HEK293T (cell line): ENCODE measurements at regions not wholly inside any gene's neighbourhood (a gene's known extent, or its start where the extent isn't known, plus 50 kb on each side); places are given as distances from the start of the nearest gene placed in this dataset.

ENCODE experiments used
- CTCF ChIA-PET: fragments of 350-600 bp; formaldehyde crosslinking; extraction: SDS; loops from one replicate; lab custom pipeline; 2021; ENCODE audit warnings: antibody characterized with exemption, inconsistent platforms; lab: Yijun Ruan, JAX
- POLR2A ChIA-PET: fragments of 350-600 bp; formaldehyde crosslinking; extraction: SDS; loops from one replicate; lab custom pipeline; 2020; ENCODE audit warnings: antibody characterized with exemption, inconsistent platforms; lab: Yijun Ruan, JAX
- DNase-seq: peaks from one replicate; pipeline ENCODE4 v3.0.0; 2012; ENCODE audit warnings: mixed read lengths; ENCODE audit errors: extremely low spot score
- ARNT ChIP-seq: fragments of 450-650 bp; IDR thresholded peaks from 2 replicates; pipeline ENCODE4 v1.6.1; 2017; ENCODE audit warnings: mild to moderate bottlenecking
- BHLHE40 ChIP-seq: fragments of 450-650 bp; IDR thresholded peaks from 2 replicates; pipeline ENCODE4 v1.6.1; 2016; ENCODE audit warnings: mild to moderate bottlenecking, moderate library complexity, borderline replicate concordance
- CTBP1 ChIP-seq: fragments of 450-650 bp; IDR thresholded peaks from 2 replicates; pipeline ENCODE4 v1.6.1; 2016; ENCODE audit warnings: borderline replicate concordance
- ELF4 ChIP-seq: fragments of 450-650 bp; IDR thresholded peaks from 2 replicates; pipeline ENCODE4 v1.6.1; 2017; ENCODE audit warnings: antibody characterized with exemption
- FOXA1 ChIP-seq: fragments of 450-650 bp; IDR thresholded peaks from 2 replicates; pipeline ENCODE4 v1.6.1; 2016; ENCODE audit warnings: mild to moderate bottlenecking
- FOXK2 ChIP-seq: fragments of 450-650 bp; IDR thresholded peaks from 2 replicates; pipeline ENCODE4 v1.6.1; 2016; ENCODE audit warnings: mild to moderate bottlenecking
- FOXM1 ChIP-seq: fragments of 450-650 bp; IDR thresholded peaks from 2 replicates; pipeline ENCODE4 v1.6.1; 2017; ENCODE audit warnings: mild to moderate bottlenecking, borderline replicate concordance
- HDGF ChIP-seq: fragments of 450-650 bp; IDR thresholded peaks from 2 replicates; pipeline ENCODE4 v1.6.1; 2017; ENCODE audit warnings: antibody characterized with exemption, borderline replicate concordance
- L3MBTL2 ChIP-seq: fragments of 450-650 bp; conservative IDR thresholded peaks from 2 replicates; pipeline ENCODE4 v1.6.1; 2016; ENCODE audit warnings: mild to moderate bottlenecking
- LEF1 ChIP-seq: fragments of 450-650 bp; IDR thresholded peaks from 2 replicates; pipeline ENCODE4 v1.6.1; 2017; ENCODE audit warnings: mild to moderate bottlenecking, borderline replicate concordance
- NFRKB ChIP-seq: fragments of 450-650 bp; IDR thresholded peaks from 2 replicates; pipeline ENCODE4 v1.6.1; 2016; ENCODE audit warnings: mild to moderate bottlenecking, moderate library complexity
- PKNOX1 ChIP-seq: fragments of 450-650 bp; IDR thresholded peaks from 2 replicates; pipeline ENCODE4 v1.6.1; 2016
- SP1 ChIP-seq: fragments of 450-650 bp; IDR thresholded peaks from 2 replicates; pipeline ENCODE4 v1.6.1; 2017
- SUZ12 ChIP-seq: fragments of 450-650 bp; IDR thresholded peaks from 2 replicates; pipeline ENCODE4 v1.6.1; 2016; ENCODE audit warnings: mild to moderate bottlenecking
- TARDBP ChIP-seq: fragments of 450-650 bp; IDR thresholded peaks from 2 replicates; pipeline ENCODE4 v1.6.1; 2016
- ZNF384 ChIP-seq: fragments of 450-650 bp; IDR thresholded peaks from 2 replicates; pipeline ENCODE4 v1.6.1; 2016

- ChIA-PET CTCF (no interaction called here), POLR2A (no interaction called here)
- no peak for TF ChIP-seq LEF1
- no peak for TF ChIP-seq PKNOX1
- TF ChIP-seq CTBP1, result no peak
- TF ChIP-seq SUZ12, result no peak
- TF ChIP-seq L3MBTL2, result no peak
- no peak for TF ChIP-seq ZNF384
- TF ChIP-seq HDGF, result no peak
- TF ChIP-seq BHLHE40, result no peak
- no peak for TF ChIP-seq ELF4
- no peak for TF ChIP-seq SP1
- TF ChIP-seq ARNT, result no peak
- no peak for DNase-seq
Observed at GRCh38 chrX:137425986-137426385, 139.9 kb upstream of the ZIC3 start.

- DNase-seq, result no peak
- no peak for TF ChIP-seq ARNT
- no peak for TF ChIP-seq ELF4
- no peak for TF ChIP-seq NFRKB
- TF ChIP-seq FOXM1, result no peak
- no peak for TF ChIP-seq SP1
- no peak for TF ChIP-seq FOXK2
- TF ChIP-seq TARDBP, result no peak
- TF ChIP-seq CTBP1, result no peak
- no peak for TF ChIP-seq FOXA1
- TF ChIP-seq LEF1, result no peak
- TF ChIP-seq ZNF384, result no peak
- no peak for TF ChIP-seq BHLHE40
- TF ChIP-seq L3MBTL2, result no peak
- TF ChIP-seq SUZ12, result no peak
- CTCF ChIA-PET, result no interaction called here
- POLR2A ChIA-PET, result no interaction called here
Observed at GRCh38 chrX:137425273-137425902, 140.5 kb upstream of the ZIC3 start.

GRCh38 chrX:137424679-137425078 lies 141.2 kb upstream of the ZIC3 start:
- DNase-seq, result no peak
- POLR2A ChIA-PET, result no interaction called here
- CTCF ChIA-PET, result no interaction called here
- no peak for TF ChIP-seq SUZ12
- no peak for TF ChIP-seq ZNF384
- no peak for TF ChIP-seq TARDBP
- no peak for TF ChIP-seq FOXA1

GRCh38 chrX:137423241-137423640 lies 142.7 kb upstream of the ZIC3 start:
- no peak for TF ChIP-seq LEF1
- no peak for TF ChIP-seq PKNOX1
- ChIA-PET CTCF (no interaction called here), POLR2A (no interaction called here)
- no peak for DNase-seq

- CTCF ChIA-PET, result no interaction called here
- TF ChIP-seq FOXK2 (no peak), SUZ12 (no peak), FOXM1 (no peak)
- no peak for DNase-seq
- POLR2A ChIA-PET, result no interaction called here
Observed at GRCh38 chrX:137418086-137418485, 147.8 kb upstream of the ZIC3 start.

- ChIA-PET CTCF (interaction anchor here (1.1 kb wide), 1 partner anchor 459 kb away, joined by 3 read pairs; no protein-coding TSS in a partner anchor), POLR2A (no interaction called here)
- TF ChIP-seq CTBP1 (no peak), PKNOX1 (no peak)
- no peak for DNase-seq
Observed at GRCh38 chrX:137413190-137413589, 152.7 kb upstream of the ZIC3 start.

GRCh38 chrX:137405449-137406140 lies 160.3 kb upstream of the ZIC3 start:
- ChIA-PET CTCF (no interaction called here), POLR2A (no interaction called here)
- TF ChIP-seq FOXA1, result no peak
- no peak for TF ChIP-seq FOXM1
- no peak for TF ChIP-seq ZNF384
- TF ChIP-seq ARNT, result no peak
- TF ChIP-seq SP1, result no peak
- TF ChIP-seq HDGF, result no peak
- TF ChIP-seq NFRKB, result no peak
- no peak for TF ChIP-seq PKNOX1
- TF ChIP-seq TARDBP, result no peak
- TF ChIP-seq SUZ12, result no peak
- TF ChIP-seq BHLHE40, result no peak
- no peak for DNase-seq
